ENCODE measurements at regions not wholly inside any gene's neighbourhood (a gene's known extent, or its start where the extent isn't known, plus 50 kb on each side); places are given as distances from the start of the nearest gene placed in this dataset.

GRCh38 chr16:47806309-47806847 lies 345.2 kb downstream of the PHKB start:
- TF ChIP-seq, protein P1, sequence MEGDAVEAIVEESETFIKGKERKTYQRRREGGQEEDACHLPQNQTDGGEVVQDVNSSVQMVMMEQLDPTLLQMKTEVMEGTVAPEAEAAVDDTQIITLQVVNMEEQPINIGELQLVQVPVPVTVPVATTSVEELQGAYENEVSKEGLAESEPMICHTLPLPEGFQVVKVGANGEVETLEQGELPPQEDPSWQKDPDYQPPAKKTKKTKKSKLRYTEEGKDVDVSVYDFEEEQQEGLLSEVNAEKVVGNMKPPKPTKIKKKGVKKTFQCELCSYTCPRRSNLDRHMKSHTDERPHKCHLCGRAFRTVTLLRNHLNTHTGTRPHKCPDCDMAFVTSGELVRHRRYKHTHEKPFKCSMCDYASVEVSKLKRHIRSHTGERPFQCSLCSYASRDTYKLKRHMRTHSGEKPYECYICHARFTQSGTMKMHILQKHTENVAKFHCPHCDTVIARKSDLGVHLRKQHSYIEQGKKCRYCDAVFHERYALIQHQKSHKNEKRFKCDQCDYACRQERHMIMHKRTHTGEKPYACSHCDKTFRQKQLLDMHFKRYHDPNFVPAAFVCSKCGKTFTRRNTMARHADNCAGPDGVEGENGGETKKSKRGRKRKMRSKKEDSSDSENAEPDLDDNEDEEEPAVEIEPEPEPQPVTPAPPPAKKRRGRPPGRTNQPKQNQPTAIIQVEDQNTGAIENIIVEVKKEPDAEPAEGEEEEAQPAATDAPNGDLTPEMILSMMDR (IDR thresholded peaks at IDR 0.05; ENCODE audit: low read depth, low read length), result no peak
- H3K4me3 ChIP-seq (ENCODE audit: low read depth, low read length), result no peak overlapping the region

GRCh38 chr16:47787696-47788095 lies 326.6 kb downstream of the PHKB start:
- TF ChIP-seq, protein P1 (IDR thresholded peaks at IDR 0.05; ENCODE audit: low read depth, low read length), result no peak
- no peak overlapping the region for H3K4me3 ChIP-seq (ENCODE audit: low read depth, low read length)

DNA sequence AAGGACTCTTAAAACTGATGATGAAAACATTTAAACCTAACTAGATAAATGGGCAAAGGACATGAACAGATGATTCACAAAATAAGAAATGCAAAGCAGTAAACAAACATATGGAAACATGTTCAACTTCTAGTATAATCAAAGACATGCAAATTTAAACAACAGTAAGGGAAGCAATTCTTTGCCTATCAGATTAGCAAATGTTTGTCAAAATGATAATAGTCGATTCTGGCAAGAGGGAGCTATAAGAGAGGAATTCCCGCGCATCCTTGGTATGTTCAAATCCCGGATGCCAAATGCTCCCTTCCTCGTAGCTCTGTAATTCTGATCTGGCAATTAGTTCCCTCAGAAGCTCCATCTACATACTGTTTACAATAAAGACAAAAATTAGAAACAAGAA lies 320.5 kb downstream of the PHKB start:
- H3K4me3 ChIP-seq (ENCODE audit: low read depth, low read length), result no peak overlapping the region
- TF ChIP-seq, protein P1 (IDR thresholded peaks at IDR 0.05; ENCODE audit: low read depth, low read length), result no peak

GRCh38 chr16:47780213-47780875 lies 319.2 kb downstream of the PHKB start:
- no peak overlapping the region for H3K4me3 ChIP-seq (ENCODE audit: low read depth, low read length)
- TF ChIP-seq, protein P1 (IDR thresholded peaks at IDR 0.05; ENCODE audit: low read depth, low read length), result no peak

DNA sequence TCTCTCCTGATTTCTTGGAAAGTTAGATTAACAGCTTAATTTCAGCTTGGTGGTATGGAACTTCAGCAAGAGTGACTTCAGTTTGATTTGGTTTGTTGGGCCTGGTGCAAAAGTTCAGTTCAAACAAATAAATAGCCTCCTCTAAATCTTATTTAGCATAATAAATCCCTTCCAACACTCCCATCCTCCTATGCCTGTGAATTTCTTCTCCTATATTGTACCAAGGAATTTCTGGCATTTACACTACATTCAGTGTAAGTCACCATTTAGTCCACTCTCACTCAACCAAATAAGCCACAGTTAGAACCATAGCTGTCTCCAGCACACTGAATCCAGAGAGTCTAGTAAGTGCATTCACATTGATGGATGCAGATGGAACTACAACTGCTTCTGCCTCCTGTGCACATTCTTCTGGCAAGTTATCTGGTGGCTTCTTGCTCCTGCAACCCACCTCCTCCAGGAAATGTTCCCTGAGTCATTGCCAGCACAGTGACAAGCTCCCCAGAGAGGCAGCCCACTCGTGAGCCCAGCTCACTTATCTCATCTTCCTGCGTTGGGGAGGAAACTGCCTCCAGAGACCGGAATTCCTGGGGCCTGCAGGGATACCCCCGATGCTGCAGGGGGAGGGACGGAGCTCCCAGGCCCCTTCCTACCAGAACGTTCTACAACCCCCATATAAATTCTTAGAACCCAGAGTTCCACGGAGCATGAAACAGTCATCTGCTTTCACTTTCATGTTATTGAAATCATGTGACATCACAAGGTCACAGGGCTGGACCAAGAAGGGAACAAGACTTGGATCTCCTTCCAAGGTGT lies 318.3 kb downstream of the PHKB start:
- TF ChIP-seq, protein P1 (IDR thresholded peaks at IDR 0.05; ENCODE audit: low read depth, low read length), result no peak

GRCh38 chr16:47778106-47778801 lies 317.1 kb downstream of the PHKB start:
- no peak overlapping the region for H3K4me3 ChIP-seq (ENCODE audit: low read depth, low read length)
- TF ChIP-seq, protein P1 (IDR thresholded peaks at IDR 0.05; ENCODE audit: low read depth, low read length), result no peak

More for the DNA sequence above, 318.3 kb downstream of the PHKB start:
- H3K4me3 ChIP-seq (ENCODE audit: low read depth, low read length), result peak overlapping the region; percentile 52
